Activated CD8-positive, alpha-beta T cell treated with anti-CD3 and anti-CD28 coated beads, Interleukin-2, amount 10 ng/mL, durations not matched to agents 7 days and 5 days (primary cell): ENCODE measurements at regions not wholly inside any gene's neighbourhood (a gene's known extent, or its start where the extent isn't known, plus 50 kb on each side); places are given as distances from the start of the nearest gene placed in this dataset.

Experiments used
- ATAC-seq: fragments of 150-1000 bp; cut with Tn5 transposase; one replicate; pipeline ENCODE4 v1.10.0; 2021; ENCODE audit warnings: moderate library complexity
- CTCF ChIA-PET: fragments of 350-600 bp; sonication (Branson Sonifier 250); formaldehyde crosslinking; loops from one replicate; lab custom pipeline; 2021; ENCODE audit warnings: antibody characterized with exemption; lab: Charles Lee
- POLR2A ChIA-PET: fragments of 350-600 bp; sonication (Branson Sonifier 250); formaldehyde crosslinking; loops from one replicate; lab custom pipeline; 2021; ENCODE audit warnings: antibody characterized with exemption; lab: Charles Lee
- DNase-seq: peaks from one replicate; pipeline ENCODE4 v3.0.0-alpha.2; 2020
- H3K27ac Mint-ChIP-seq: one replicate; pipeline ENCODE4 v1.8.0; 2021; ENCODE audit warnings: mild to moderate bottlenecking, mixed read lengths
- H3K27me3 Mint-ChIP-seq: one replicate; pipeline ENCODE4 v1.8.0; 2021; ENCODE audit warnings: low read depth, mixed read lengths
- H3K36me3 Mint-ChIP-seq: one replicate; pipeline ENCODE4 v1.8.0; 2021; ENCODE audit warnings: low read depth, mixed read lengths
- H3K4me1 Mint-ChIP-seq: one replicate; pipeline ENCODE4 v1.8.0; 2021; ENCODE audit warnings: low read depth, mixed read lengths
- H3K4me3 Mint-ChIP-seq: one replicate; pipeline ENCODE4 v1.8.0; 2021; ENCODE audit warnings: mild to moderate bottlenecking, mixed read lengths
- H3K9me3 Mint-ChIP-seq: one replicate; pipeline ENCODE4 v1.8.0; 2022; ENCODE audit warnings: mixed read lengths; ENCODE audit not compliant: insufficient read depth

DNA sequence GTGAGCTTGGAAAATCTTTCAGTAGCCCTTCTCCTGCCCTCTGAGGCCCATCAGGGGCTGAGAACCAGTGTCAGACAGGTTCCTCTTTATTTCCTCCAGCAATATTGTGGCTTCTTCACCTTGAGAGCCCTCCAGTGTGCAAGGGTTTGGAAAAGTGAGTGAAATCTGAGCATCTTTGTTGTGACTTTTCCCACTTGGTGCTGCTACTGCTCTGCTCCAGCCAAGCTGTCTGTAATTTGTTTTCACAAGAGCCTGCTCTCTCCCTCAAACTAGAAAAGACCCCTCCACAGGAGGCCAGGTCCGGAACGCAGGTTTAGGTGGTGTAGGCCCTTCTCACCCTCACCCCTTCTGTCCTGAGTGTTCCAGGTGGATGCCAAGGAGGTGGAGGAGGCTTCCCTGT, 57.4 kb upstream of the SPRY4 start:
- ATAC-seq = no peak
- no peak overlapping the region for H3K27ac Mint-ChIP-seq
- no peaks in the 10 kb centered on the region for H3K36me3 Mint-ChIP-seq
- peaks cover 3% of the 10 kb centered on the region for H3K4me1 Mint-ChIP-seq
- CTCF ChIA-PET = no interaction called here
- DNase-seq = no peak
- peaks cover 4% of the 10 kb centered on the region for H3K27me3 Mint-ChIP-seq
- no peaks in the 10 kb centered on the region for H3K9me3 Mint-ChIP-seq
- POLR2A ChIA-PET = no interaction called here
- no peak overlapping the region for H3K4me3 Mint-ChIP-seq

DNA sequence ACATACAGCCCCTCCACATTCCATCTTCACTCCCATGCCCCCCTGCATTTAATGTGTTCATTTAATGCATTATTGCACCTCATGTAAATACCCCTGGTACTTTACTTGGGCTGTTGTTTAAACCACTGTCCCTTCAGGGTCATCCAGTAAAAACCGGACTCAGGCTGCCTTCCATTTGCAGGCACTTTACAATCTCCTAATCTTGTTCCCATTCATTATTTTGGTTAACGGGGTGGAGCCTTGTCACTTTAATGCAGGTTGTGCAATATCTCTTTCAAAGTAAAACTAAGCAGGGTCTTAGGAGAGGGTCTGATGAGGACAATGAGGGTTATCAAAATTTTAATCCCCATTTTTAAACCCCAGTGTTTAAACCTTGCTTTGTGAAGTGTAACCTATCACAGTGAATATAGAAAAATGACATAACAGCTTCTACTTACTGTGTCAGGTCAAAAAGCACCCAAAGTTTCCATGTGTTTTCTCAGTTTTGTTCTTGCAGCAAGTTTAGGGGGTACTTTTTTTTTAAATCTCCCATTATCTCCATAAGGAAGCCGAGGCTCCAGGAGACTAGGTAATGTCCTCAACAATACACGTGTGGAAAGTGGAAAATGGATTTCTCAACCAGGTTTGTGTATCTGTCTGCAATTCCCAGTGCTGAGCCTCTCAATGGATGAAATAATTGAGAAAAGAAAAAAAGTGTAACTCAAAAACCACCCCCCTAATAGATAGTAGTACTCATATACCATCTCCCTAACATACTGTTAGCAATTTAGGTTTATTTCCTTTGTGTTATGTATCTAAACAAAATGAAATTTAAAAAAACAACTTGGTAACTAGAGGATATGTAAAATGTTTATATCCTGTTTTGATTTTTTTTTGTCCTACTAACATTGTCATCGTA, 54.2 kb upstream of the SPRY4 start:
- no peak overlapping the region for H3K4me3 Mint-ChIP-seq
- no peaks in the 10 kb centered on the region for H3K27me3 Mint-ChIP-seq
- ChIA-PET POLR2A (no interaction called here), CTCF (no interaction called here)
- H3K4me1 Mint-ChIP-seq = peaks cover under 1% of the 10 kb centered on the region
- no peaks in the 10 kb centered on the region for H3K9me3 Mint-ChIP-seq
- no peak overlapping the region for H3K27ac Mint-ChIP-seq
- no peak for ATAC-seq
- no peak for DNase-seq
- no peaks in the 10 kb centered on the region for H3K36me3 Mint-ChIP-seq

DNA sequence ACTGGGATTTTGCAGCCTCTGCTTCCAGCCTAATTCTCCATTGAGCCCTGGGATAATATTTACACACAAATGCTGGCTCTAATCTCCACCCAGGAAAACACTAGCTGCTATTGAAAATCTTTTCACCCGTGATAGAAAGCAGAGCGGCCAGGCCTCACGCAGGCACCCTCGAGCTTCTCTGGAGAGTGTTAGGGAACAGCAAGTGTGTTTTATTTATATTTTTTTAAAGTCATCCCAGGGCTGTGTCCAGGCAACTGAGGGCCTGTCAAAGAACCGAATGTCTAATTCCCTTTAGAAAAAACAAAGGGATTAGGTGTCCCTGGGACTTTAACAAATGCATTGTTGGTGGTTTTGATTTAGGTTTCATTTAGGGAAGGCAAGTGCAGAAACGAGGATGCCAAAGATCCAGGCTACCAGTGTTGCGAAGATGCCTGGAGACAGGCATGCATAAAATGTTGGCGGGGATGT, 51.2 kb upstream of the SPRY4 start:
- no peaks in the 10 kb centered on the region for H3K4me1 Mint-ChIP-seq
- peaks cover 1% of the 10 kb centered on the region for H3K27me3 Mint-ChIP-seq
- no peak overlapping the region for H3K4me3 Mint-ChIP-seq
- no peak overlapping the region for H3K27ac Mint-ChIP-seq
- ChIA-PET POLR2A (no interaction called here), CTCF (no interaction called here)
- H3K36me3 Mint-ChIP-seq = no peaks in the 10 kb centered on the region
- ATAC-seq = no peak
- no peak for DNase-seq
- H3K9me3 Mint-ChIP-seq = no peaks in the 10 kb centered on the region
